GM21515 (cell line): ENCODE measurements at regions not wholly inside any gene's neighbourhood (a gene's known extent, or its start where the extent isn't known, plus 50 kb on each side); places are given as distances from the start of the nearest gene placed in this dataset.
"Not testable (repeated sequence)": the region's sequence is repeated elsewhere in the genome, so short reads cannot be mapped to it uniquely, and the experiment has no call there.

ENCODE experiments used
- ATAC-seq: cut with Tn5 transposase; IDR thresholded peaks from one replicate; pipeline ENCODE4 v1.9.1; 2021; ENCODE audit not compliant: unreplicated experiment

DNA sequence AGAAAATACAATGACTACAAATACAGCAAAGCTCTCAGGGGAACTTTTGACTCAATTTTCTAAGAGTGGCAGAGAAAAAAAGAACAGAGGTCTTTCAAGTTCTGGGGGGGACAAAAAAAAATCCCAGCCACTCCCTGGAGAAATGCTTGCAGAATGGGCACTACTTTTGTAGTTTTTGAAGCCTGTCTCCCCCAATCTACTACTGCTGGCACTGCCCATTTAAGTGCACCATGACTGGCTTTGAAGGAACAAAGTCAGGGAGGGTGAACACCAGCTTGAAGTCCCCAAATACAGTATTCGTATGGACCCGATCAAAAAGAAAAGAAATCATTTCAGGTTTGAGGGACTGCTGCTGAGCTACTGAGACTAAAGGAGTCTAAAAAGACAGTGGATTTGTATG is 1824.4 kb downstream of the ARAP2 start:
- ATAC-seq, result no peak

DNA sequence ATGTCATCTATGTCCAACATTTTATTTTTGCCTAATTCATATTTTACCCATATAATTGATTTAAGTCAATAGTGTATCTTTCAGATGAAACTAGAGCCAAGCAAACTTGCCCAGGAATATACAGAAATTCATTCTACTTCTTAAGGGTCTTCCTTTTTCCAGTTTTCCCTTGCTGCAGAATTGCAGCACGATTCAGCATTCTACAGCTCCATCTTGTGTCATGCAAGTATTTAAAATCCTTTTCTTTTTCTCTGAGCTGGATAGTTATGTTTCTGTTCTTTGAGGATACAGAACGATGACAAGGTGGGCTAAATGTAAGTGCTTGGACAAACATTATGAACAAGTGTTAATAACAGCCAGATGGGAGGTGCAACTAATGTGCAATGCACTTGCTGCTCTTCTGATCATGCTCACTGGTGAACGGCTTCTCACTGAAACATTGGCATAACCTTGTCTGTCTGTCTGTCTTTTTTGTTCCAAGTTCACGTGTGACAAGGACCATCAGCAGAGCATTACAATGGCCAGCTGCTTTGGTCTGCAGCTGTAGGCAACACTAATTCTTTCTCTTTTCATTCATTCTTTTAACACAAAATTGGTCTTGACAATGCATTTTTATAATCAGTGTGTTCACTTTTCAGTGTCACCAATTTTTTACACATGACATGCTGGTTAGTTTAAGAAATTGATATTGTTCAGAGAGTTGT is 1821.7 kb downstream of the ARAP2 start:
- ATAC-seq, result no peak

DNA sequence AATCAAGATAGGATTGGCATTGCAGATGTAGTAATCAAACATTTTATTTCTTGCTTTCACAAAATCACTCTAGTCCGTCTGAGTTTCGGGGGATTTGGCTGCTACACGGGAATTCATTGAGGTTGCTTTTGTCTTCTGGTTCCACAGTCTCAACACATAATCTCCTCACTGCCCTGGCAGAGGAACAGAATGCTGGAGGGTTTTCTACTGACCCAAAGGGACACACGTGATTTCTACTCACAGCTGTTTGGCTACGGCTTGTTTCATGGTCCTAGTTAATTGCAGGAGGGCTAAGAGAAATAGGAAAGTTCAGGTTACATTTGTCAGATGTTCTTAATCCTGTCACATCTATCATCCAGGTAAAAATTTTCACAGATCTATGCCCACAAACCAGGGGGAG is 1811.6 kb downstream of the ARAP2 start:
- ATAC-seq, result no peak

DNA sequence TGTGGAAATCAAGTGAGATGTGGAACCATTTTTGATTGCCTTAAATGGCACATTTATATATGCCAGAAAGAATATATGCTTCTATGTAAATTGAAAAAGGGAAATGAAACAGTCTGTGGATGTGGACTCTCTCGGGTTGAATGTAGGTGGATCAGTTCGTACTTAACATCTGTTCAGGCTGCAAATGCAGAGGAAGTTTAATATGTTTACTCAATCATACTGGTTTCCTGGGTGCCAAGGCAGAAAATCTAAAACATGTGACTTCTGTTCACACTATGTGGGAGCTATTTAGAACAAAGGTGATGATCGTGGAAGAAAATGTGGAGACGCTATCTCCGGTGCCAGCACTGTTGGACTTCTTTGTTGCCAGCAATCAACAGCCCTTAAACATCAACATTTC is 1809.9 kb downstream of the ARAP2 start:
- not testable (repeated sequence) for ATAC-seq

DNA sequence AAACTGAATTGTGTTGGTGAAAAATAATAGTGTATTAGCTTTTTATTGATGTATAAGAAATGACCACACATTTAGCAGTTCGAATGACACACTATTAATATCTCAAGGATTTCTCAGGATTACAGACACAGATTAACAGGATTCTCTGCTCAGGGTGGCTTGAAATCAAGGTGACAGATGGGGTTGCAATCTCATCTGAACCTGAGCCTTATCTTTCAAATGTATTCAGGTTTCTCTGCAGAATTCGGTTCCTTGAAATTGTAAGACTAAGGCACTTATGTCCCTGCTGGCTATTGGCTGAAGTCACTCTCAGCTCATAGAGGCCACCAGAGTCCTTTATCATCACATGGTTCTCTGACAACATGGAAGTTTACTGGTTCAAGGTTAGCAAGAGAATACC is 1780.1 kb downstream of the ARAP2 start:
- no peak for ATAC-seq

DNA sequence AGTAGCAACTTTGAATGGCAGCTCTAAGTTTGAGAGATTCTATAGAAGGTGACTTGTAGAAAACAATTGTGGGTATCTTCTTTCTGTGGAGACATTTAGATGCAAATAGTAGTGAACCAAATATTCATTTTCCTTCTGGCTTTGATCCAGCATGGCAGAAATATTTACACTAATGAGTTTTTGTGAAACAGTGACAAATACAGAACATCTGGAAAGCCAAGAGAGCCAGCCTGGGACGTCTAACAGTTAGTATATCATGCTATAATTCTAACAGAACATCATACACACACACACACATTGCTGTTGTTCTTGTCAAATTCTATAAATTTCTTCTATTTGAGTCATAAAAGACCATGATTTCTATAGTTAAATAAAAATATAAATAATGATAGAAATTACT is 1777.9 kb downstream of the ARAP2 start:
- no peak for ATAC-seq

DNA sequence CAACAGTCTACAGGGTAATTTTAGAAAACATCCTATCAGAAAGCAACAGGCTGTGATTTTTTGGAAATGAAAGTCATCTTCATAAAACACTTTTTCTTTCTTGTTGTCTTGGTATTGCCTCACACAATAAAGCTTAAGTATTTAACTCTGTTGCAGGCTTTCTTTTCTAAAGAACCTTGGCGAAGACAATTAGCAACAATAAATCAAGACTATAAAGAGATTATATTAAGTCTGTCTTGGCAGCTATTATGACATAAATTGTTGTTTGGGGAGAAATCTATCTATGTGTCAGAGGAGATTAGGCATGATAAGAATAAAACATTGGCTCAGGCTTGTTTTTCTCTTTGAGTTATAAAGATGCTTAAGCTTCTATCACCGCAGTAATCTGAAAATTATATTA is 1774.8 kb downstream of the ARAP2 start:
- no peak for ATAC-seq

DNA sequence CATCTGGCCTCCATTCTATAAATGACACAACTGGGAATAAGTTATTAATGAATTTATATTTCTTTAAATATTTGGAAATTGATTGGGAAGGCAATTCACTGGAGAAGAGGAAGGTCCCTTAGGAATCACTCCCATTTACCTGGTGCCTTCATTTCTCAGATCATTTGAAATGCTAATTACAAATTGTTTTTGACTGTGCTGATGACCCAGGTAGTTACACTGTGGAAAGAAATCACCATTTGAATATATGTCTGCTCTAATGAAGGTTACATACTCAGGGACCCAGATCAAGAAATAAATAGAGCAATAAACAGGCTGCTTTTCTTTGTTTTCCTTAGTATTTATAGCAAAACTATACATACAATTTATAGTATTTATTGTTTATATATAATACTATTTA is 1759.1 kb downstream of the ARAP2 start:
- no peak for ATAC-seq

DNA sequence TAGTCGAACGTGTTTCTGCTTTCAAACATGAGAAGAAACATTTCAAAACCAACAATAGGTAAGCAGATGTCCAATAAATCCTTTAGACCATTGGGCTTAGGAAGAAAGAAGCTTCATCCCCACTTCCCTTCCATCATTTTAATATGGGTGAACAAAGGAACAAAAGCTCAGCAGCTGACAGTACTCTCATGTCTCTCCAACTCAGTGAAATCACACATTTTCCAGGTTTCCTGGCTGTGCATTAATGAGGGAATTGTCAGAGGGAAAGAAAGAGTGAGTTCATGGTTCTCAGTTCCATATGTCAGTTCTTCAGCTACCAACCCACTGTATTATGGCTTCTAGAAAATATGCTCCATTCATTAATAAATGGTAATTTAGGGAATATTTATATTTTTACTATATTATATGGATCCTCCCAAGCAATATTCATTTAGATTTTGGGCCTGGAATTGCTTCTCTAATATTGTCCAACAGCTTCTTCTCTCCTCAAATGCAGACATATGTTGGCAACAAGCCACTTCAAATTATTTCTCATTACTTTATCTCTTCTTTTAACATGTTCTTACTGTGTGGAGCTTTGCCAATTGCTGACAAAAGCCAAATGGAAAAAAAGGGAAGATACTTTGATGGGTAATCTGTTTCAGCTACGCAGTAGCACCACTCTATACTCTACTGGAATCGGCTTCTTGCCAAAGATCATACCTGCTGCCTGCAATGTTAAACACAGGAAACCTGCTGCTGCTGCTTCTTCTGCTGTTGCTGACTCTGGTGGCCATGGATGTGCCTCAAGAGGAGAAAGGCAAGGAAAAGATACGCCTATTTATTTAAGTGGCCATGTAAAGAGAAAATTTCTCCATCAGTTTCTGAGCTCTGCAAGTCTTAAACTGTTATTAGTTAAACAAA is 1757.6 kb downstream of the ARAP2 start:
- ATAC-seq, result no peak

DNA sequence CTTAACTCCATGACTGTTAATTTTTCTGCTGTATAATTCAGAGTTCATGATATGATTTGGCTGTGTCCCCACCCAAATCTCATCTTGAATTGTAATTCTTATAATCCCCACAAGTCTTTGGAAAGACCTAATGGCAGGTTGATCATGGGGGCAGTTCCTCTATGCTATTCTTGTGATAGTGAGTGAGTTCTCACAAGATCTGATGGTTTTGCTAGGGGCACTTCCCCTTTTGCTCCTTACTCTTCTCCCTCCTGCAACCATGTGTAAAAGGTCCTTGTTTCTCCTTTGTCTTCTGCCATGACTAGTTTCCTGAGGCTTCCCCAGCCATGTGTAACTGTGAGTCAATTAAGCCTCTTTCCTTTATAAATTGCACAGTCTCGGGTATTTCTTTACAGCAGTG is 1751.9 kb downstream of the ARAP2 start:
- ATAC-seq, result no peak

DNA sequence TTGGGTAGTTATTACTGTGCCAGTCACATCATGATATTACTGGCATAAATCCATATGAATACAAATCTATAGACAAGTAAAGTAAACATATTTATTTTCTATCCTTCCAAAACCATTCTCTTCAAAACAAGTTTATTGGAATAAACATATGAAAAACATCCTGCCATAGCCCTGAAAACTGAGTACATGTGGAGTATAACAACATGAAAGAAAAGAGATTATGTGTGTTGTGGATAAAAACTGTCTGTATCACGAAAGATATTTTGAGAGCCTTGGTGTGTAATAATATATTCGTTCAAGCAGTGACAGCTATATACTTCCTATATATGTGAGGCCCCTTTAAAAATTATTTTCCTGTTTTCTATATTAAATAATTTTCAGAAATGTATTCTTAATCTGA is 1742.2 kb downstream of the ARAP2 start:
- no peak for ATAC-seq

DNA sequence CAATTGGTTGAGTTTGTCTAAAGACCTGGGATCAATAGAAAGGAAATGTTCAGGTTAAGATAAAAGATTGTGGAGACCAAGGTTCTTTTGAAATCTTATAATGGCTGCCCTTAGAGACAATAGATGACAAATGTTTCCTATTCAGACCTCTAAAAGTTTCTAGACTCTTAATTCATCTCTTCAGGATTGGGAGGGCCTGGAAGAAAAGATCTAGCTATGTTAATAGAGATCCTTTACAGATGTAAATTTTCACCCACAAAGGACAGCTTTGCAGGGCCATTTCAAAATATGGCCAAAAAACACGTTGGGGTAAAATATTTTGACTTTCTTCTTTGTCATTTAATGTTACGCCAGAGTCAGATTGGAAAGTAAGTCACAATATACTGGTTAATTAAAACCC is 1739.6 kb downstream of the ARAP2 start:
- not testable (repeated sequence) for ATAC-seq

DNA sequence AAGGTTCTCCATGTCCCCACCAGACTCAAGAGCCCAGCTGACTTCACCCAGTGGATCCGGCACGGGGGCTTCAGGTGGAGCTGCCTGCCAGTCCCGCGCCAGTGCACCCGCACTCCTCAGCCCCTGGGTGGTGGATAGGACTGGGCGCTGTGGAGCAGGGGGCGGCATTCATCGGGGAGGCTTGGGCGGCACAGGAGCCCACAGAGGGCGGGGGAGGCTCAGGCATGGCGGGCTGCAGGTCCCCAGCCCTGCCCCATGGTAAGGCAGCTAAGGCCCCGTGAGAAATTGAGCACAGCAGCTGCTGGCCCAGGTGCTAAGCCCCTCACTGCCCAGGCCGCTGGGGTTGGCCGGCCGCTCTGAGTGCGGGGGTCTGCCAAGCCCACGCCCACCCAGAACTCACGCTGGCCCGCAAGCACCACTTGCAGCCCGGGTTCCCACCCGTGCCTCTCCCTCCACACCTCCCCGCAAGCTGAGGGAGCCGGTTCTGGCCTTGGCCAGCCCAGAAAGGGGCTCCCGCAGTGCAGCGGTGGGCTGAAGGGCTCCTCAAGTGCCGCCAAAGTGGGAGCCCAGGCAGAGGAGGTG is 1737.7 kb downstream of the ARAP2 start:
- not testable (repeated sequence) for ATAC-seq

DNA sequence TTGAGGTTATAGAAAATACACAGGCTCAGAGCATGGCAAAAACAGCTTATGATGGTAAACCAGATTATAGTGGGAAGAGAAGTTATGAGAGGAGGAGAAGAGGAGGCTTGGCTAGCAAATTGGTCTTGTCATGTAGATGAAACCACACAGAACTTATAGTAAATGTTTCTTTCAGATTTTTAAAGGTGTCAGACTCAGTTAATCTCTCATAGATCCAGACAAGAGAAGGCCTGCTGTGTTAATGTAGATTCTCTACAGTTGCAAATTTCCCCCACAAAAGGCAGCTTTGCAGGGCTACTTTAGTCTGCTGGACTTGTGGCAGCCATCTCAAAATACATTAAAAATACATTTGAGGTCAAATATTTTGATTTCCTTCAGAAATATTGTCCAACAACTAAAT is 1731.7 kb downstream of the ARAP2 start:
- ATAC-seq, result no peak

DNA sequence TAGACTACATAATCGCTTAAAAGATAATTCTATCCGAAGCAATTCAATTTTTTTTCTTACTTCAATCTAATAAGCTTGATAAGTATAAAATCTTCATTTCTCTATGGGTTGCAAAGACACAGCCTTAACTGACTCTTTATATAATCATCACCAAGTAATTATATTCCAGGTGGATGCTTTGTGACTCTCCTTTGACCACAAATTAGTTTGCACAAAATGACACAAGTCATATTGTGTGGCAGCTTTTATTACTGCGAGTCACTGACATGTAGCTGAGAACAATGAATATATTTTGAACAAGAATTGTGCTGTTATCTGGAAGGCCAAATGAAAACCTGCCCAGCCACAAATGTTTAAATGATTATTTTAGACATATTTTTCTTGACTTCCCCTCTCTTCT is 1727.8 kb downstream of the ARAP2 start:
- ATAC-seq, result no peak

DNA sequence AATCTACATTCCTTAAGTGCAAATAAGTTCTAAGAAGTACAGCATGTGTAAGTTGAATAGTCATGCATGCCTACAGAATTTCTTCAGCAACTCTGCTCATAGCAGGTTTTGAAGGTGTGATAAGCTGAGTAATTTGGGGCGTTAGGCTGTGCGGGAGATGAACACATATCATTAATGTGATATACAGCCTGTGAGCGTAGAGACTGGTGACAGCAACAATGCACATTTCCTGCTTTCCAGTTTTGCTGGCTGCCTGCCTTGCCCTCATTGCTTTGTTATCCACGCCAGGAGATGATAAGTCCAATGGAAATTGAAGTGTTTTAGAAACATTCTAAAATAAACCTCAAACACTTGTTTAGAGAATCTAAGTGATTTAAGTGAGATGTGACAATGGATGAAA is 1709.4 kb downstream of the ARAP2 start:
- ATAC-seq, result no peak

DNA sequence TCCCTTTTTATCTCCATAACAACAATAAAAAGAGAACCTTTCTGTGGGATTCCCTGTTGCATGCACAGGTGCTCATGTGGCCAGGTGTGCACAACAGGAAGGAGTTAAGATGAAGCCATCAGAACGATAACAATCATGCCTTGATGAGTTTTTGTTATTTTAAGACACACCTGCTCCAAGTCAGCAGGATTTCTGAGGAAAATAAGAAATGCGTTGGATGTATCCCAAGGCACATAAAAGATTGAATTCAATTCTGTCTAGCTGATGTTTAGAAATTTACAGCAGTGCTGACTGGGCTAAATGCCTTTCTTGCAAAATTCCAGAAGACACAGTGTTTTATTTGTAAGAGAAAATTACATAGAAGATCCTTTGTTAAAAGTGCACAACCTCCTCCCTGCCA is 1678.2 kb downstream of the ARAP2 start:
- no peak for ATAC-seq

DNA sequence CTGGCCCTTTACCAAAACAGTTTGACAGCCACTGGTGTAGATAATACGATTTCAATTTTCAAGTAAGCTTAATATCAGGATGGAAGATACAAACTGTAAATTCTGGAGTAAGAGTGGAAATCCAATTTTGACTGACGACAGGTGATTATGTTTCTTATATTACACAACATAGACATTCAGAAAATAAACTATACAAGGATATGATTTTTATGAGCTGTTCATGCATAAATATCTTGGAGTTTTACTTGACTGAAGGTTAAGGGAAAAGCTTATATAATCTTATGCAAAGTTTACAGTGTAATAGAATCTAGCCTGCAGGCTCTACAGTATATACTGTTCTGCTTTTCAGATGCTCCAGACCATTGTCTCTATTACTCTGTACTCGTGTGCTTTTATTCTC is 1672.3 kb downstream of the ARAP2 start:
- ATAC-seq, result no peak

DNA sequence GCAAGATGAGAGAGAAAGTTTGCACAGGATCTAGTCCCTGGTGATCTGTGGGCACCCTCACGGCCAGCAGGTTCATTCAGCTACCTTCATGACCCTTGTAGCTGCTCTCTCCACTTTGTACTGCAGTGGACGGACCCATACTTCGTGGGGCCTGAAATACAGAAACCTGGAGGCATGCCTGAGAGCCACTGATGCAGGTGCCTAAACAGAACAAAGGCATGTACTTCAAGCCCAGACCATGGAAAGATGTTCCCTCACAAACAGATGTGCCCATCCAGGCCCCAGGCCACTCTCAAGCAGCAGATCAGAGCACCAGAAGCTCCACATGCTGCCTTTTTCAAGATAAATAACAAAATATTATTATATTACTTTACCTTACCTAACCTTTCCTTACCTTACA is 1629.0 kb downstream of the ARAP2 start:
- no peak for ATAC-seq

DNA sequence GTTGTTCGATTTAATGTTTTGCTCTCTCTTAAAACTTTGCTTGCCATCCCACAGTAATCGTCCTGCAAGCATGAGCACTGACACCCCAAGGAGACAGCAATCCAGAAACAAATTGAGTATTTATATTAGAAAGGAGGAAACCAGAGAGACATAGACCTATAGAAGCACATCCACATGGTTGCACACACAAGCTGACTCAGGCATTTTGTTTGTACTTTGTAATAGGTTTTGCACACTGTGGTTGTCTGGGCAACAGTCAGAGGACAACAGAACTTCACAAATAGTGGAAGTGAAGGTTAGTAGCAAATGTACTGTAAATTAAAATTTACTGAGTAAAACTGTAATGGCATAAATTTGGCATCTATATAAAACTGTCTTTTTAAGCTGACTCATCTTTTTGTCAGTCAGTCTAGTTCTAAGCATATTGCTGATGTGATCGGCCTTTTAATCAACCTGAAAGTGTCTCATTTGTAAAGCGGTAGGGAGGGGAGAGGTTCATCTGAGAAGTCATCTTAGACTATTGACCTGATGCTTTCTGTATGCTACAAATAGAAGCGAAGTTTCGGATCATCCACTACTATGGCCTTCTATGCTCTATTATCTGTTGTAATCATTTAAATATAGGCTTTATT is 1624.7 kb downstream of the ARAP2 start:
- no peak for ATAC-seq

DNA sequence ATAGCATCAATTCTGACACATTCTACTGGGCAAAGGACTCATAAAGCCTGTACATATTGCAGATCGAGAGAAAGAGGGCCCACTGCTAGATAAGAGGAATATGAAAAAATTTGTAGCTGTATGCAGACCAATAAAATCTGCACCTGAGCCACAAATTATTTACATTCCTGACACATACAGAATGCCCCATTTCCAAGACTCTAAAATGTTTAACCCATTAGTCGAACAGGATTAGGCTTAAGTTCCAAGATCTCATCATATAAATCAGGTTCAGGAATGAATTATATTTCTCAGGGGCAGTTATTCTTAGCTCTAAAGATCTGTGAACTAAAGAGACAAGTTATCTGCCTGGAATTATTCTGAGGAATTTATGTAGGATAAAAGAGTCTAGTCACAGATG is 1615.8 kb downstream of the ARAP2 start:
- no peak for ATAC-seq

DNA sequence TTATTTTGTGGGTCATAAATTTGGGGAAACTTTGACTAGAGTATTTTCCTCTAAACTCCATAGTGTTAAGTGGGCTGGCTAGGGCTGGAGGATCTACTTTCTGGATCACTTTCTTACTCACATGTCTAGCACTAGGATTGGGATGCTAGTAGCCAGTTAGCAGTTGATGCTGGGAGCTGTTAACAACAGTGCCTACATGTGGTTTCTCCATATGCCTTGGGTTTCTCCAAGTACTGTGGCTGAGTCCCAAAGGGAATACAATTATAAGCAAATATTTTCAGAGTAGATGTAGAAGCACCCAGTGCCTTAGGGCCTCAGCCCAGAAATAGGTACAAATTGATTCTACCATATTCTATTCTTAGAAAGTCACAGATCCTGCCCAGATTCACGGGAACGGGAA is 1614.9 kb downstream of the ARAP2 start:
- ATAC-seq, result no peak
